ENCODE measurements at regions not wholly inside any gene's neighbourhood (a gene's known extent, or its start where the extent isn't known, plus 50 kb on each side); places are given as distances from the start of the nearest gene placed in this dataset.

DNA sequence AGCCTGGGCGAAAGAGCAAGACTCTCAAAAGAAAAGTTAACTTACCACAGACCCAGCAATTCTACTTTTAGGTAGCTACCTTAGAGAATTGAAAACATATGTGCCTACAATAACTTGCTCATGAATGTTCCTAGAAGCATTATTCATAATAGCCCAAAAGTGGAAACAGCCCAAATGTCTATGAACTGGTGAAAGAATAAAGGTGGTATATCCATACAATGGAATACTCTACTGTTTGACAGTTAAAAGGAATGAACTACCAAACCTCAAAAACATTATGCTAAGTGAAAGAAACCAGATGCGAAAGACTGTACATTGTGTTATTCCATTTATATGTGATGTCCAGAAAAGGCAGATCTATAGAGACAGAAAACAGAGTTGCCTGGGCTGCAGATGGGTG is 131.4 kb downstream of the UCHL1 start:
- no peak for DNase-seq (ENCODE audit: low spot score)

DNA sequence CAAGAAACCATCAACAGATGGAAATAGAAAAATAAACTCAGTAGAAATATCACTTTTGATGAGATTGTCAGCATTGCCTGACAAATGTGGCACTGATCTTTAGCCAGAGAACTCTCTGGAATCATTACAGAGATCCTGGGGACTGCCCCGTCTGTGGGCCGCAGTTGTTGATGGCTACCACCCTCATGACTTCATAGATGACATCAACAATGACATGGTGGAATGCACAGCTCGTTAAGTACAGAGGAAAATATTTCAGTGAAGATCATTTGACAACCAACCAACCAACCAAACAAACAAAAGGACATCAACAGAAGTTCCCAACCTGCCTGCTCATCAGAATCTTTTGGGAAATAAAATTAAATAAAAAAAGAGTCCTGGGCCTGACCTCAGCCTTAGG is 132.6 kb downstream of the UCHL1 start:
- DNase-seq (ENCODE audit: low spot score): no peak

DNA sequence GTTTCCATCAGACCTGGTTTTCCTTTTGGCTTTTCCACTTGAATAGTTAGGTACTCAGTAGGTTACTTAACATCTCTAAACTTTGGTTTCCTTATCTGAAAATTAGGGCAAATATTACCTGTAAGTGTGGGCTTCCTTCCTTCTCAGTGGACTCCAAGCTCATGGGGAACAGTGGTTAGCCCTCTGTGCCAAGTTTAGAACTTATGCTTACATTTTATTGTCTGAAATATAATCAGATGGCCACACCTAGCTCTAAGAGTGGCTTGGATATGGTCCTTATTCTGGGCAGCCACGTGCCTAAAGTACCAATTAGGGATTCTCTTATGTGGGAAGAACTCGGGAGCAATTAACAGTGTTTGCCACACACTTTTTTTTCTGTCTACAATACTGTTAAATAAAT is 133.9 kb downstream of the UCHL1 start:
- no peak for DNase-seq (ENCODE audit: low spot score)

DNA sequence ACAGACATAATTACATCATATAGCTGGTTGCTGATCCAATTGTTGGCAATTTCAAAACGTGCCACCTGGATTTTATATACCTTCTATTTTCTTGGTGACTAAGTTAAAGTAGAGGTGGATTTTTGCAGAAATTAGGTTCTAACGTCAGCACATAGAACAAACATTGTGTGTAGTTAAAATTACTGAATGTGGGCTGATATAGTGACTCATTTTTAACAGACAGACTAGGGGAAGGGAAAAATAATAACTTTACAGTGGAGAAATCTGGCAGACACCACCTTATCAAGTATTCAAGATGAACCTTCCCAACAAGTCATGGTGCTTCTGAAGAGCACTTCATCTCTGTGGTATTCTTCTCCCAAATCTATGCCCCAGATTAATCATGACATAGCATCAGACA is 134.5 kb downstream of the UCHL1 start:
- no peak for DNase-seq (ENCODE audit: low spot score)

DNA sequence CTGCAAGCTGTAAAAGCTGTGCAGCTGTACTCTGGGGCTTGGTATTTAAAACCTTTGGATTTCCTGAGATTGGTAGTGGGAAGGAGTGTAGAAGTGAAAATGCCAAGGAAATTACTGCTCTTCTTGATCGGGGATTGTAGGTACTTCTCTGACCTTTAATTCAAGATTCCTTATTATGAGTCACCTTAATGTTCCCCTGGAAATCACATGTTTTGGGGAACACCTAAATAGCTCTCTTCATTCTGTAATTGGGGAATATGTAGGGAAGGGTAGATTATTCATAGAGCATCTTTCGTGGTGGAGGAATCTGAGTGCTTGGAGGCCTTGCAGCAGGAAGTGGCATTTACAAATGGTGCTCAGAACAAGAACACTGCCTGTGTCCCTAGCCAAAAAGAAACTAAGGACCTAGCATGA is 137.8 kb downstream of the UCHL1 start:
- DNase-seq (ENCODE audit: low spot score): no peak

DNA sequence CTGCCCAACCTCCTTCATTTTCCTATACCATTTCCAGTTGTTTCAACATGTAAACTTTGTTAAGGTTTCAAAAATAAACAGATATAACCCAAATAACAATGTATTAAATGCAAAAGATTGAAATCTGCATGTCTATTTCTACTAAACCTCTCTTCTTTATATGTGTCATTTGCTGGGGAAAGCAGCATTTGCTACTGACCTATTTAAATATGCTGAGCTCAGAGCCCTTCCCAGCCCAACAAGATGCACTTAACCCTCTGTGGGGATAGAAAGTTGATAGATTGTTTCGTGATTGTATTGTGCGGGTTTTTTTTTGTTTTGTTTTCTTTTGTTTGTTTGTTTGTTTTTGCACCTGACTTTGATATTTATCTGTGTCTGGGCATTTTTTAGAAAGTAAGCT is 139.5 kb downstream of the UCHL1 start:
- DNase-seq (ENCODE audit: low spot score): no peak

DNA sequence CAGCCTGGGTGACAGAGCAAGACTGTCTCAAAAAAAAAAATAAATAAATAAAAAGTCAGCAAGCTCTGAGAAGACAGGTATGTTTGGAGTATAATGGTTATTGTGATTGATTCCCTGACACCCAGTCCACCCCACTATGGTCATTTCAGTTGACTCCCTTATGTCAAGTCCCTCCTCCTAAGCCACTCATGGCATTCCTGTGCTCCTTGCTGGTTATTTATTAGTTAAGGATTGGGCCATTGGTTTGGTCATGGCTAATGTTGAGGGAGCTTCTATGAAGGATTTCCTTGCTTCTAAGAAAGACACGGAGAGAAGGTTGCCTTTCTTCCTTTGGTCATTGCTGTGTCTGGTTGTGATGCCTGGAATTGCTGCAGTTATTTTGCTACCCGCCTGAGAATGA is 140.1 kb downstream of the UCHL1 start:
- no peak for DNase-seq (ENCODE audit: low spot score)

DNA sequence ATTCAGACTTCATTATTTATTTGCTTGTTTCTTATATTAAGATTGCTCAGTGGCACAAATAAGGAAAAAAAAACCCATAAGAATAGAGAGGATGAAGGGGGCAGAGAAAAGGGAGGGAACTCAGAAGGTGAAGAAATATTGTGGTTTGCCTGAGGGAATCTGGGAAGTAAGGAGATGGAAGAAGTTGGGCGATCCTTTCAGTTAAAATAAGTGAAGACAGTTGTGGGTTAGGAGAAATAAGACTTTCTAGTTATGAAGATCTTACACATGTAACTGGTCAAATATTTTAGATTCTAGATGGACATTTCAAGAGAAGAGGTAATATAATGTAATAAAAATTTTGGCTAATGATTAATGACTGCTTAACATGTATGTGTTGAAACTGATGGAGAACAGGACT is 138.7 kb upstream of the LIMCH1 start:
- no peak for DNase-seq (ENCODE audit: low spot score)

DNA sequence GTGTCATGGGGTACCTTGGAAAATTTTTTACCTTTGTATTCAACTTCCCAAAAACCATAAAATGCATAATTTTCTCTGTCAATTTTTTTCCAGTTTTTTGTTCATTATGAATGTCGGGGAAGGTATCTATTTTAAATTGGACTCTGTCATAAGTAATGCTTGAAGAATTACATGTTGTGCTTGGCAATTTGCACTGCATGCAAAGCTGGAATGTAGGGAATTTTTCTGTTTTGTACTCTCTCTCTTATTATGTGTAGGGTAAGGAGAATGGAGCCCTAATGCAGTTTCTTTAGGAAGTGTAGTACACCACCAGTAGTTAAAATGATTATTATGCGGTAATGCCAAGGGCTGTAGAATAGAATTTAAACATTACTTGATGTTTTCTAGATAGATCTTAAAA is 137.7 kb upstream of the LIMCH1 start:
- no peak for DNase-seq (ENCODE audit: low spot score)

DNA sequence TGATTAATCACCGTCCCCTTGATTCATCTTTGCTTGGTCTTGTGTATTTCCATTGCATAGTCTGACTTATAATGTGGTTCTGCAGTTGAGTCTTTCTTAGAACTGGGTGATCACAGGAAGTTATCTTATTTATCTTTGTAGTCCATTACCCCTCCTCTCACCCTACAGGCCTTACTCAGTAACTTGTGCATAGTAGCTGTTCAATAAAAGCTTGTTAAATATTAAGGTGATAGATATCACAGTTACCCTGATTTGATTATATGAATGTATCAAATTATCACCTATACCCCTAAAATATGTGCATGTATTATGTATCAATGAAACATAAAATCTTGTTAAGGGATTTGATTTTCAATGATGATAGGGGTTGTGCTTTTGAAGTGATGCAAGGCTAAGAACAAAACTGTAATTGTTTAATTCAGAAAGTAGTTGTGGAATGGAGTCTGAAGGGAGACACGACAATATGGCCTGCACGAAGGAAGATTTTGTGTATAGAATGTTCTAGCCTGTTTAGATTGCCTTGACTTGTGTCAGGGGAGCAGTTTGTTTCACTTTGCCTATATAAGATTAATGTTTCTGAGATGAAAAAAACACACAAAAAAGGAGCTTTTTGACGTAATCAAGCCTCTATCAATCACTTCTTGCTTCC is 132.4 kb upstream of the LIMCH1 start:
- no peak for DNase-seq (ENCODE audit: low spot score)

DNA sequence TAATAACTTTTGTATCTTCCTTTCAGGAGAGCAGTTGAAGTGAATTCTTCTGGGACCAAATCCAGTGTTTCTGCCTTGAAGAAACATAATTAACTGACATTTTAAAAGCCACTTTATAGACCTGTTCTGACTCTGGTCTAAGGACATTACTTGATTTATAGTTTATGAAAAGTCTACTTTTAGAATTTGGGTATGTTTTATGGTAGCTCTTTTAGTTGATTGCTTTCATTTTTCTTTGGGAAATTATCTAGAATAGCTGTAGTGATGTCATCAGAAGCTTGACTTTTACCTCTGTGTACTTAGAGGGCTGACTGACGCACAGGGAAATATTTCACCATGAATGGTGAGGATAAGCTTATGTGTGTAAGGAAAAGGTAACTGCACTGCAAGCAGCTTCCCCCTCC is 131.8 kb upstream of the LIMCH1 start:
- DNase-seq (ENCODE audit: low spot score): no peak

DNA sequence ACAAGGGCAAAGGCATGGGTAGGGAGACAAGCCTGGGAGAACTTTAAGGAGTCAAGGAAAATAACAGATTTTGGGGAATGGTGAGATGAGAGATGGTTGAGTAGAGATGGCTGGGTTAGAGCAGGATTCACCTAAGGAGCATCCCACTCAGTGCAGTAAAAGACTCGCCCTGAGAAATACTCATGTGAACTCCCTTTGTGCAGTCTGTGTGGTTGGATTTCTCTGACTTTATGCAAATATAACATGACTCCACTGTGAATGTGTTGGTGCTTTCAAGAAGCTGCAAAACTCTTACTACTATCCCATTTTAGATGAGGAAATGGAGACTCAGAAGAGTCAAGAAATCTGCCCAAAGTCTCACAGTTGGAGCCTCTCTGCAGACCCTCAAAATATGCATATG is 129.8 kb upstream of the LIMCH1 start:
- DNase-seq (ENCODE audit: low spot score): no peak

DNA sequence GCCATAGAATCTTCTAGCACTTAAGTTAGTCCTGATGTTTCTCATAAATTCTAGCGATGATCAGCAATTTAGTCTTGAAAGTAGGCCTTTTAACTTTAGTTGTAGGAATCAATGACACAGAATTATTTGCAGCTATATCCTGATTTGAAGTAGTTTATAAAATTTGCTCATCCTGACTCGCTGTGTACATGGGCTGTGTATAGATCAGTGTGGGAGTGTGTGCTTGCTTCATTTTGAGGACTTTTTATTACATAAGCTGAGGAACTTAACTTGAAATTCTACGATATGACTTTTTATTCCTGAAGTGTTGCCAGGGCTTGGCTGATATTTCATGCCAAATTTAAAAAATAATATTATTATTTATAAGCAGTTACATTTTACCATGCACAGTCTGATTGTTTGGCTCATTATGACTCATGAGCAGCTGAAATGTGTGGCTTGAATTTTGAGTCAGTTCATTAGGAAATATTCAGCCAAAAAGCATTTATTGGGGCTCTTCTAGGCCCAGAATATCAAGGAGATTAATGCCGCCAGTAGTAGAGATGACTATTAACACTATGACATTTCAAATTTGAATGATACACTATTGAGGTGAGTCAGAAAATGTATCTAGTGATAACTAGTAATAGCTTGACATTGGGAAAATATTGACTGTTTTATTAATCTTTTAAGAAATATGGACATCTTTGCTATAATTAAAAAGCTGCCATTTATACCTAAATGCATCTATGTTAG is 128.9 kb upstream of the LIMCH1 start:
- no peak for DNase-seq (ENCODE audit: low spot score)

DNA sequence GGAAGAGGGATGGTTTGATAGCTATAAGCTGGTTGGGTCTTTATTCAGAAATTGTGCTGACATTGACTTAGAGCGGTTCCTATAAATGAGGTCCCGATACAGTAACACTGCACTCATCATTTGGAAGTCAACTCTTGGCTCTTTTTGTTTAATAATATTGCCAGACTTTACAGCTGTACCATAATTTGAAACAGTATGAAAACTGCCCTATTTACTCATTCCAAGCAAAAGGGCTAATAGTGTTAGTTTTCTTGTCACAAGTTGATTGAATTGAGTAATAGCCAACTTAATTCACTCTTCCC is 128.4 kb upstream of the LIMCH1 start:
- DNase-seq (ENCODE audit: low spot score): no peak

DNA sequence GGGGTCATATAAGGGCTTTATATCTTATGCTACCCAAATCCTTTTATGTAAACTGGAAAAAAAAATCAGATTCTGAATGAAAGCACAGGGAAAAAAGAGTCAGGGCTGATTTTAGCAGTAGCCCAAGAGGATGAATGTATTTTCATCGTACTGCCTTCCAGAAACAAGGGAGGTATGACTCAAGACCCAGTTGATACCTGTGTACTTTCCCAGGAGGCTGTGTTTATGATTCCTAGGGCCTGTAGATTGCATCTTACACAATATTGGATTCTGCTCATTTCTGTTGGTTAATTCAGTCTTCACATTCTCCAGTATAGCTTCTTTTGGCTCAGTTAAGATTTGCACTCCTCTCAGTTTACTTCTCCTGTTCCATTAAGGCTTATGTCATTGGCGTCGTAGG is 127.9 kb upstream of the LIMCH1 start:
- no peak for DNase-seq (ENCODE audit: low spot score)

DNA sequence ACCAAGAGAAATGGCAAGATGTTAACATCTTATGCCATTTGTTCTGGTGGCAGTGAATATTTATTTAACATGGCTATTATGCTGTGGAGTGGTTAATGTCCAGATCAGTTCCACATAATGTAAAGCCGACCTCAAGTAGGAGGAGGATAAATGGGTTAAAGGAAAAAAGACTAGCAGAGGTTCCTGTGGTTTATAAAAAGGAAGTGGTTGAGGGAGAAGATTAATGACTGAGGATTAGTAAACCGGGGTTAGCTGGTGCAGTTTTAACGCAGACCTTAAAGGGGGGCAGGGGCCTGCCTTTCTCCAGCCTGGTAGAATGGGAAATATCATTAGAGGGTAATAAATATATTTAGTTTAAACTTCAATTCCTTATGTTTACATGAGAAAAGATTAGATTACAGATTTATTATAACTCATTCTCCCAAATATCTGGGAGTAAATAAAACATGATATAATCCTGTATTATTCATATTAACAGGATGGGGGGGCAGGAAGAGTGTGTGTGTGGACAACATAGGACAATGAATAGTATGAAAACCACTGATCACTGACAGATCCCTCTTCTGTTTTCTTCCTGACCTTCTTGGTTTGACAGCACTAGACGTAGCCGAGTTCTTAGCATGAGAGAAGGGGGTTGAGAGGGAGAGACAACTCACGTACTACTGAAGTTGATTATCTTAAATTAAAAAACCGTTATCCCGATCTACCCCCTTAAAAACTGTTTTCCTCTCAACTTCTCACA is 124.1 kb upstream of the LIMCH1 start:
- peak; percentile 13 for DNase-seq (ENCODE audit: low spot score)

DNA sequence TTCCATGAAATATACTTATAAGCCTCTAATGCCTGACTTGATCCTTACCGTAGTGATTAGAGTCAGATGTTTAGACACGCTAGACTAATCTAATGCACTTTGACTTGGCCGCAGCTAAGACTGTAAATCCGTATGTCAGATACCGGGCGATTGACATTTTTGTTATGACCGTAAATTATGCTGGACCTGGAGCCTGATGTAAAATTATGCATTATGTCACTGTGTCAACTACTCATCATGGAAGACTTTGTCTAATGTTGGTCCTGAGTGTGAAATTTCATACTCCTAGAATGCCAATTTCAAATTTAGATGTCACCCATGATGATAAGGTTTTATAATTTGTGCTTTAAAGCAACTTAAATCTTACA is 123.6 kb upstream of the LIMCH1 start:
- DNase-seq (ENCODE audit: low spot score): no peak

DNA sequence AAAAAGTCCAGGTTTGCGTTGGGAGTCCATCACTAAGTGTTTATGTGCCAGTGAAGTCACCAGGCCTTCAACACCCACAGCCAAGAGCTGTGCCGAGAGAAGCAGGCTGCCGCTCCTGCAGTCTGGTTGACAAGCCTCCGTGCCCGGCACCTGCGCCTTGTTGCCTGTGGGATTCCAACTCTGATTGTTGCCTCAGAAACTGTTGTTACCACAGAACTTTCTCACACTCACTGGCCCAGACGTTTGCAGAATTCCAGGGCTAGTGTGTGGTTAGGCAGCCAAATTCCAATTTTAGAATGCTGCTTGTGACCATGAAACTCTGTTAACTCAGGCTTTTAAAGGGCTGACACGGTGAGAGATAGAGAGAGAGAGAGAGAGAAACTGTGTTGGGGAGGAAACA is 119.5 kb upstream of the LIMCH1 start:
- DNase-seq (ENCODE audit: low spot score): peak; percentile 6

DNA sequence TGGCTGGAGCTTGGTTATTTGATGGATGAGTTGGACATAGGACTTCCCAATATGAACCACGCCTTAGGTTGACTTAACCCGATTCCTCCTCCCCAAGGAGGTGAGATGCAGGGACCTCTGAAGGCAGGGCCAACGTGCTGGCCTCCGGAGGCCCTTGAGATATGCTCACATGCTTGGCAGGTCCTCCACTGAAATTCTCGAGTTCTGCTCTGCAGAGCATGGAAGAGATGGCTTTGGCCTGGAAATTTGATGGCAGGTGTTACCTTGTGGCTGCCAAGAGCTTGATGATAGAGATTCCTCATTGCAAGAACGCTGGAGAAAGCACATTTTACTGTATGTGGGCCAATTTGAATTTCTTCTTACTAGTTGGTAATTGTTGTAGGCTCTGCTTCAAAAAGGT is 117.4 kb upstream of the LIMCH1 start:
- DNase-seq (ENCODE audit: low spot score): no peak

DNA sequence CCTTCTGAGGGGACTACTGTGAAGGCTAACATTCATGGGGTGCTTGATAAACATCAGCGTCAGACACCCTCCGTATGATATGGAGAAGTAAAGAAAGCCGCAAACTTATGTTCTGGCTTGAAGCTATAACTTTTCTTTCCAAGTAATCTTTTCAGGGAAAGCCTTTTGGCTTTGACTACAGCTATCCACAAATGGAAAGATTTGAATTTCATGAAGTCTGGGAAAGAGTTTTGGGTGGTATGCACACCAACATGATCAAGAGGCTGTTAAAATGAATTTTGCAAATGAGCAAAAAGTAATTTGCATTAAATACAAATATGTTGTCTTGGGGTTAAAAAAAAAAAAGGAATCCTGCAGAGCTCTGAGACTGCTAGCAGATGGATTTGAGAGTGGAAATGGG is 114.8 kb upstream of the LIMCH1 start:
- DNase-seq (ENCODE audit: low spot score): no peak

DNA sequence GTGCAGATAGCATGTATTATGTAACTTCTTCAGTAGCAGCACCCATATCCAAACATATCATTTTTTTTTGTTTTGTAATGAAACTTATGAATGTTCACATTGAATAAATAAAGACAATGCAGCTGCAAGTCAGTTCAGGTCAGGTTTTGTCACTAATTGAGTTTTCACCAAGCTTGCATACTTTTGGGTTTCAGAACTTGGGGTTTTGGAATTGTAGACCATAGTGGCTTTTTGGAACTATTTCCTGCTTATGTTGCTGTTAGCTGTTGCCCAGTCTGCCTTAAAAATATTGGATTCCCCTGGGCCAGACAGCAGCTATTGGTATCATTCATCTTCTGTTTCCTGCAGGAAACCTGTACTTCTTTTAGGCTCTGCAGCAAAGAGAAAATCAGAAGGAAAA is 113.4 kb upstream of the LIMCH1 start:
- no peak for DNase-seq (ENCODE audit: low spot score)

DNA sequence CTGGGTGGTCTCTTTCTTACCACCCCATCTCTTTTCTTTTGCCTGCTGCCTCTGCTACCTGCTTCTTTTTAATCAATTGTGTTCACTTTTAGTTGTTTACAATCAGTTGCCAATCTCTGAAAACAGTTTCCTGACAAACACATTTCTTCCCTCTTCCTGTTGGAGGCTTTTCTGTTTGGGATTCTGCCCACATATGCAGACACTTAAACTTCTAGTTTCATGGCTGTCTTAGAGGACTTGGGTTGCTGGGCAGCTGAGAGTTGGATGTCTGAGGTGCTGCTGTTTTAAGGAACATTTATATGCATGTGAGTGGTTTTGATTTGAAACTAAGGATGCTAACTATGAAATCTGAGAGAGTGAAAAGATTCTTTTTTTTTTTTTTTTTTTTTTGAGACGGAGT is 112.3 kb upstream of the LIMCH1 start:
- DNase-seq (ENCODE audit: low spot score): no peak

DNA sequence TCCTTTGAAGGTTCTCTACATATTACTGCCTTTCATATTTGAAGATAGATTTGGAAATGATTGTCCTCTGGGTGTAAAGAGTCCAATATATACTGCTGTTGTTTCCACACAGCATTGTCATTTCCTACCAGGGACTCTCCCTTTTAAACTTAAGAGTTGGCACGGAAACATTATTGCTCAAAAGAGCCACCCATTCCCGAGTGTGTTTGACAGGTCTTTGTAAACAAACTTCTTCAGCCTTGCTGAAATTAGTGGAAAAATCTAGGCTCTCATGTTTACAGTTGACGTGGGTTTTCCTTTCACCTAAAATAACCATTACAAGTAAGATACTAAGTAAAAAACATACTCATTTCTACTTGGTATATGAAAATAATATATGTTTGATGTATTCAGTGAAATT is 111.4 kb upstream of the LIMCH1 start:
- DNase-seq (ENCODE audit: low spot score): peak; percentile 7
